HG03064 (cell line): ENCODE measurements at regions not wholly inside any gene's neighbourhood (a gene's known extent, or its start where the extent isn't known, plus 50 kb on each side); places are given as distances from the start of the nearest gene placed in this dataset.
"Not testable (repeated sequence)": the region's sequence is repeated elsewhere in the genome, so short reads cannot be mapped to it uniquely, and the experiment has no call there.

ENCODE experiments used
- ATAC-seq: cut with Tn5 transposase; IDR thresholded peaks from one replicate; pipeline ENCODE4 v1.9.1; 2021; ENCODE audit warnings: low read depth; ENCODE audit not compliant: unreplicated experiment

DNA sequence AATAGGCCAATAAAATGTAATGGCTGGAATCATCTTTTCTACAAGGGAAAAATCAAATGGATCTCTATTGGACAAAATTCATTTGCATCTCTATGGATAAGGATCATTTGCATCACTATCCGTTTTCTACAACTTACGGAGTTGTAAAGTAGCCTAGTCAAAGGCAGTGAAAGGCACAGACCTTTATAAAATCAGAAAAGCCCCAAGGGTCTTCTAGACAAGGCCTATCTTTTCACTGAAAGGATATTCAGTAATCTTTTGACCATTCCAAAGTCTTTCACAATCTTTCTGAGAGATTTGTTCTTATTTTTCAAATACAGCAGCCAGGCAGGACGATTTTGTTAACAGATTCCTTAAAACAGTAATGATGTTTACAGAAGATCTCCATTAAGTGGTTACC lies 119.5 kb upstream of the JADE1 start:
- no peak for ATAC-seq

DNA sequence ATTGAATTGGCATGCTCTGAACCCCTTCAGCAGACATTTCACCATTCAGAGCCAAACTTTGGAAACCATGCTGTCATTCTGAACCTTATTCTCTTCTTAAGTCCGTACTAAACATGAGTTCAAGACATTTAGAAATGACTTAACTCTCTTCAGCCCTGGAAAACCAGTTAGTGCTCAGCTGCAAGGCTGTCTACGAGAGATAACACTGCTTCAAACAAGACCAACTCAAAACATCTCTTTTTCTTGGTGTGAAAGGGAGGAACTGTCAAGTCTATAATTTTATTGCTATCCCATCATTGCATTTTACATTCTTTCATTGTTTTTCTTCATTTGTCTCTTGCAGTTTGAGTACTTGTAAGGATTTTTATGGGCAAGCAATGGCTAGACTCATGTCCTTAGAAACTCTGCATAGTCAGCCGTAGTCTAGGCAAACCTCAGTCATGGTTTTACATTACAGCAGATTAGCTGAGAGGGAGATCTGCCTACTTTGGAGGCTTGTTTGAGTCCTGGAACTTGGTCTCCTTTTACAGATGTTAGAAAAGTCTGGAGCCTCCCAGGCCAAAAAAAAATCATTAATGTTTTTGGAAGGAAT lies 120.6 kb upstream of the JADE1 start:
- no peak for ATAC-seq

DNA sequence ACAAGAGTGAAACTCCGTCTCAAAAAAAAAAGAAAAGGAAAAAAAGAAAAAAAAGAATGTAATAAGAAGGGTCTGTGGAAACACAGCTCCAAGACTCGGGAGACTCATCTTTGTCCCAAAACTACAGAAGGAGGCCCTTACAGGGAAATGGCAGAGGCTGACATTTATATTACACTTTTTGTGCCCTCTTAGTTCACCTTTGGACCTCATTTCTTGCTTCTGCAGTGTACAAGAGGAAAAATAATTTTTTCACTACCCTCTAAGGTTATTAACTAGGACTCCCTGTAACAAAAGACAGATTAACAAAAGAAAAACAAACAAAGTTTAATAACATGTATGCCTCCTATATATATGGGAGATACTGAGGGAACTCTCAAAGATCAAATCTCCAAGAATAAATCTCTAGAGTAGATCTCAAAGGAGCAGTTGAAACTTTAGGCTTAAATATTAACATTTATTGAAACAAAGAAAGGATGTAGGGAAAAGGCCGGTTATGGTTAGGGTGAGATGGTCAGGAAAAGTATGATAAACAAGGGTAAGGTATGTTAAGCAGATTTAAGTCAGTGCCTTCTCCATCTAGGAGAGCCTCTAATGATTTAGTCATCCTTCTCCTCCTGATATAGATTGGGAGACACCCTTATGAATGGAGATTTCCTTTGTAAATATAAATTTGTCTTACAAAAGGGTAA lies 121.3 kb upstream of the JADE1 start:
- ATAC-seq: no peak

DNA sequence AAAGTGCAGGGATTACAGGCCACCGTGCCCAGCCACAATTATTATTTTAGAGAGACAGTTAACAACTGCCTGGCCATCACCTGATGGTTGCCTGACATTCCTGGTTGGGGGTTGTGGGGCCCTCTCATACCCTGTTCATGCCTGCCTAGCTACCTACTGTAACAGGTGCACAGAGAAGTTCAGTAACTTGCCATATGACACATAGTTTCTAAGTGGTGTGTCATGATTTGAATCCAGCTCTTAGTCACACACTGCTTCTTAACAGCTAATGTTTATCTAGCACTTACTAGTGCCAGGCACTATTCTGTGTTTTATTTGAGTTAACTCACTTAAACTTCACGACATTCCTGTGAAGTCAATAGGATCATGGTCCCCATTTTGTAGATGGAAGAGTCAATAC lies 122.7 kb upstream of the JADE1 start:
- no peak for ATAC-seq

DNA sequence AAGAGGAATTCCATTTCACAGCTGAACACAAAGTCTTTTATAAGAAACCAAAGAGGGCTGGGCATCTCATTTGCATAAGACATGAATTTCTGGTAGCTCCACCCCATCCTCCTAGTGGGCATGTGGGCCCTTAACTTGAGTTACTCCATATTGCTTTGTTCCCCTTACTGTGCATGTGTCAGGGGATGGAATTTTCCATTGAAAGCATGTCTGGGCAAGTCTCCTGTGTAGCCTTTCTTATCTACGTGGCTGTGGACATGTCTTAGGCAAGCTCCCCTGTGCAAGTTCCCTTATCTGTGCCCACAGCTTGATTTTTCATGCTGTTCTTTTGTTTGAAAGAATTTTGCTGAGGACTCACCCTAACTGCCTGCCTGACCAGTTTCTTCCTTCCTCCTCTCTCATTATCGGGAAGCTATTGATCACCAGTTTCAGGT lies 123.5 kb upstream of the JADE1 start:
- ATAC-seq: no peak

DNA sequence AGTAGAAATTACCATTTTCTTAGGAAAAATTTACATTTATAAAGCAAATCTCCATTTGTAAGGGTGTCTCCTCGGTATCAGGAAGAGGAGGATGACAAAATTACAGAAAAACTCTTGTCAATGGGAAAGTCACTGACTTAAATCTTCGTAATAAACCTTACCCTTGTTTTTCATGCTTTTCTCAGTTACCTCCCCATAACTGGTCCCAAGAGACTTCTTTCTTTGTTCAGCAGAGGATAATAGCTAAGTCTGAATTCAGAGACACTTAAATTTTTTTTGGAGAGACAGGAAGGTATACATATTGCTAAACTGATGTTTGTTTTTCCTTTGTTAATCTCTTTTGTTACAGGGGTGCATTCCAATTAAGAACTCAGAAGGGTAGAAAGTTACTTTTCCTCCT lies 125.5 kb upstream of the JADE1 start:
- ATAC-seq: no peak

DNA sequence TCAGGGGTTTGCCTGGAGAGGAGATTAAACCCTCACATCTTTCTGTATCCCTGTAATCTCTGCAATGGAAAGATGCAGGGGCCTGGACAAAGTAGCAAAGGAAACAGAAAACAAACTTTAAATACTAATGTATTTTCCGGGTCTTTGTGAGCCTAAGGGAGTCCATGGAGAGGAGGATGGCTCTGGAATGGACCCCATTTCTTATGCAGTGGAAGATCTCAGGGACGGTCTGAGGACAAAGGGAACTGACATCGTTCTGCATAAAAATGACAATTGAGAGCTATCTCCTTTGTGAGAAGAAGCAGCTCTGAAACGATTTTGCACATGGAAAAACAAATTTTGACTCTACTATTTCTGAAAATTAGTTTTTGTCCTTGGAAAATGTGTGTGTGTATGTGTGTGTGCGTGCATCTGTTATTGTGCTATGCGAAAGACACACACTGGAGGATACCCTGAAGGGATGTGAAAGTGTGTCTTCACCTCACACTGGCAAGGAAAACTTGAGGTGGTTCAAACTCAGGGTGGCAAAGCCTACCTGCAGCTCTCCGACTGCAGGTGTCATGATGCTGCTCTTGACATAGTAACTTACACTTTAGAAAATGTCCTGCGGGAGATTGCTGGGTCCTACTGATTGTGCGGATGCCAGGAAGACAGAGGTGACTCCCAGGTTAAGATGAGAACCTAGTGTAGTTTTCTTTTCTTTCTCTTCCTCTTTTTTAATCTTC lies 126.4 kb upstream of the JADE1 start:
- no peak for ATAC-seq

DNA sequence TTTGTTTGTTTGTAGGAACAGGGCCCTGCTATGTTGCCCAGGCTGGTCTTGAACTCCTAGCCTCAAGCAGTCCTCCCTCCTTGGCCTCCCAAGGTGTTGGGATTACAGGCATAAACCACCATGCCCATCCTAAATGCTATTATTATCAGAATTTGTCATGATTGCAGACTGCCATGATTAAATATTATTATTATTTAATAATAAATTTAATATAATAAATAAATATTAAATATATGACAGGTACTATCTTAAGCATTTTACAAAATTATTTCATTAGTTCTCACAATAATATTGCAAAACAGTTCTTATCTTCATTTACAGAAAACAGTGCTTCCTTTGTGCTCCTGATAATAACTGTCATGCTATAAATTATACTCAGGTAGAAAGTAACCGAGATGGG lies 133.4 kb upstream of the JADE1 start:
- ATAC-seq: no peak

DNA sequence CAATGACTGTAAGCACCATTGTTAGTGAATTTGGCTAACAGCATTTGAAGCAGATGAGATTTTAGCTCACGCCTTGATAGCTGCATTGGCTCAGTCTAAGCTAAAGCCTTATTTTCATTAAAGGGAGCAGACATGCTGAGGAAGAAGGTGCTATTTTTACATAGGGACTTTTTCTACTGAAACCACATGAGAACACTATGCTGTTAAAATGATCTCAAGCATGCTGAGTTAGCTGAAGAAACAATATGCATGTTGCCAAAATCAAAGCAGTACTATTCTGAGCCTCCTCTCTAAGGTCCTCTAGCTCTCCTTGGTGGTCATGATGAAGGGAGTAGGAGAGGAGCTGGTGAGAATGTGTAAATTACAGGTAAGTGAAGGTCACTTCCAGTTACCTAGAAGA lies 134.4 kb upstream of the JADE1 start:
- peak; percentile 97 for ATAC-seq

DNA sequence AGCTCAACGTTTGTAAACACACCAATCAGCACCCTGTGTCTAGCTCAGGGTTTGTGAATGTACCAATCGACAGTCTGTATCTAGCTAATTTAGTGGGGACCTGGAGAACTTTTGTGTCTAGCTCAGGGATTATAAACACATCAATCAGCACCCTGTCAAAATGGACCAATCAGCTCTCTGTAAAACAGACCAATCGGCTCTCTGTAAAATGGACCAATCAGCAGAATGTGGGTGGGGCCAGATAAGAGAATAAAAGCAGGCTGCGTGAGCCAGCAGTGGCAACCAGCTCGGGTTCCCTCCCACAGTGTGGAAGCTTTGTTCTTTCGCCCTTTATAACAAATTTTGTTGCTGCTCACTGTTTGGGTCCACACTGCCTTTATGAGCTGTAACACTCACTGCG lies 136.3 kb upstream of the JADE1 start:
- ATAC-seq: not testable (repeated sequence)

DNA sequence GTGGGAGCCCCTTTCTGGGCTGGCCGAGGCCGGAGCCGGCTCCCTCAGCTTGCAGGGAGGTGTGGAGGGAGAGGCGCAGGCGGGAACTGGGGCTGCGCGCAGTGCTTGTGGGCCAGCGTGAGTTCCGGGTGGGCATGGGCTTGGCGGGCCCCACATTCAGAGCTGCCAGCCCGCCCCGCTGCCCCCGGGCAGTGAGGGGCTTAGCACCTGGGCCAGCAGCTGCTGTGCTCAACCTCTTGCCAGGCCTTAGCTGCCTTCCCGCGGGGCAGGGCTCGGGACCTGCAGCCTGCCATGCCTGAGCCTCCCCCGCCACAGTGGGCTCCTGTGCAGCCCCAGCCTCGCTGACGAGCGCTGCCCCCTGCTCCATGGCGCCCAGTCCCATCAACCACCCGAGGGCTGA lies 136.9 kb upstream of the JADE1 start:
- not testable (repeated sequence) for ATAC-seq

DNA sequence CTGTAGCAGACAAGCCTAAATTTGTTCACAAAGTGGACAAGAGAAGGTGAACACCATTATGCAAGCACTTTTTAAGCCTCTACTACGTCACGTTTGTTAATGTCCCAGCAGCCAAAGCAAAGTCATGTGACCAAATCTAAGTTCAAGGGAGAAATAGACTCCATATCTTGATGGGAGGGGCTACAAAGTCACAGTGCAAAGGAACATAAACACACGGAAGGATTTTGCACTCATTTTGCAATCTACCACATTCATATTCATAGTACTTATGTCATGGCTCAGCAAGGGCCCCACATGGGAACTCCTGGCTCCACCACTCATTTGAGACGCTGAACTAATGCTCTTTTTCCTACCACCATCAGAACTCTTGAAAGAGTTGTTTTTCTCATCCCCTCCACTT lies 139.0 kb upstream of the JADE1 start:
- ATAC-seq: no peak

DNA sequence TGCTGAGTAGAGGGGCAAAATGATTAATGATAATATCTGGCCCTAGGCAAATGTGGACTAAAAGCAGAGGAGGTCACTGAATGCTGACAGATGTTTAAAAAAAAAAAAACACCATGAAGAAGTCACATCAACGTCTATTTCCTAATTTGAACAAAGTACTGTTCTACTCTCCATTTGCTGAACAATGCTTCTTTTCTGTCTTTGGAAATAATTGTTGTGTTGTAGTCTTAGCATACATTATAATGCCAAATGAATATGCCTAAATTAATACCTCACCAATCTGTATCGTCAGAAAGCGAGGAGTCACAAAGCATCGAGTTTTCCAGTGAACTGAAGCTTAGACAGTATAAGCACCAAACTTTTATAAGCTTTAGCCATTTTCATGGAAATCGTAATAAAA lies 140.9 kb upstream of the JADE1 start:
- ATAC-seq: no peak

DNA sequence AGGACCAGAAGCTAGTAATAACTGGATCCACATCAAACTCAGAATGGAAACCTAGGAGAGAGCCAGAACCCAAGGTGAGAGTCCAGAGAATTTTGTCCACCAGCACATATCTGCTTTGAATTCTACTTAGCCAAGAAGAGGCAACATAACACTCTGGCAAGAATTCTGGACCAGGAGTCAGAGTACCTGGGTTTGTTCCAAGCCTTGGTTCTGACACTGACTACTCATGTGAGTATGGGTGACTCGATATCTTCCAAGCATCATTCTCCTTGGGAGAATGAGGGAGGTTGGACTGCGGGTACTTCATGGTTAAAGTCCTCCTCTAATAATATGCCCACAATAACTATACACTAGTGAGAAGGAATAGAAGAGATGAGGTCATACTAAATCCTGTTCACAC lies 144.0 kb upstream of the JADE1 start:
- ATAC-seq: no peak

DNA sequence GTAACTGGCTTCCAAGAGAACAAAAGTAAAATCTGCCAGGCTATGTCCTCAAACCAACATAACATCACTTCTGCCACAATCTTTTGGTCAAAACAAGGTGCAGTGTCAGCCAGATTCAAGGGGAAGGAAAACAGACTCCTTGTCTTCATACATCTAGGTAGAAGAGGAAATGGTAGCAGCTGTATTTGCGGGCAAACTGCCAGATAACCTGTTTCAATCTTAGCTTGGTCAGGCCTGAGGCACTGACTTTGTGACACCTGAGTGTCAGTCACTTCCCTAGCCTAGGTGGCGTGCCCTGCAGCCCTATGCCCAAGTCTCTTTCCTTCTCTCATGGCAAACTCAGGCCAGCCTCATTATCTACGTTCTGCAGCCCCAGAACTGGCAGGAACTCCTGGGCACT lies 146.2 kb upstream of the JADE1 start:
- ATAC-seq: peak; percentile 89

DNA sequence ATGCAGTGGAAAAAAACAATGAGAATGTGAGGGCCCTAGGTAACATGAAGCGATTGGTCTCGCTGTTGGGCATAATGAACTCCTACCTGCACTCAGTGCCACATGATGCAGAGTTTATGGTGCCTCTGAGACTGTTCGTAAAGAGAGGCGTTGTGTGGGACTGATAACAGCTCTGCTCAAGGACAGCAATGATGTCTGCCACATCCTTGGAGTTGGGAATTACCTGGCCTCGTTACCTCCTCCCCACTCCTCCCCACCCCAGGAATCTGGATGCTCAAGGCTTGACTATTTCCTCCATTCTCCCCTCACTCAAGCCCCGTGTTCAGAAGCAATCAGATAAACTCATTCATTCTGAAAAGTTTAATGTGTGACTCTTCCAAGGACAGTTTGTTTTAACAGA lies 148.0 kb upstream of the JADE1 start:
- ATAC-seq: no peak

DNA sequence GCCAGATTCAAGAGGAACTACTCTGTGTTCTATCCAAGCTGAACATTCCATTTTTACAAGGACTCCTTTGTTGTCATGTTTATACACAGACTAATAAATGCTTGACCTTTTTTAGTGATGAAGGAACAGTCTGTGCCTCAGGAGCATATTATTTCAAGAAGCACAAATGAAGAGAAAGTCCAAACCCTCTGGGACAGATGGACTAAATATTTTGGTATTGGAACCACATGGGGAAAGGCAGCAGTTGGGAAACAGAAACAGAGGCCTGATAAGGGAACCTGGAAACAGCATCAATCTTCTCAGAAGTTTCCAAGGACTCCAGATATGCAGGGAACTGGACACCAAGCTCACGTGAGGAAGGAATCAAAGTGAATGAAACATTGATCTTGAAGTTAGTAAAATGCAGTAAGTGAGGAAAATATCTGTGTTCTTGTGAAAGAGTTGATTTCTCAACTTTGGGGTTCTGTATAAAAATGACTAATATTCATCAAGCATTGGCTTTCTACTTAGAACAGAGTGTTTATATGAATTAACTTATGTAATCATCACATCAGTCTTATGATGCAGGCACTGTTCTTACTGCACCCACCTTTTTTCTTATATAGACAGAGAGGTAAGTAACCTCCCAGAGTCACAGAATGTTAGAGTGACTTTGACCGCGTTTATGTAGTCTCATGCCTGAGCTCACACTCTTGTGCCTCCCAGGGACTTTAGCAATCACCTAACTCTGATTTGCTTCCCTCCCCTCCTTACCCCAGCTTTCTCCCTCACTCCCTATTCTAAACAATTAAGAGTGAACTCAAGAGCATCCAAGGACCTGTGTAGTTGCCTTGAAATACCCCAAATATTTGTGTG lies 148.9 kb upstream of the JADE1 start:
- ATAC-seq: no peak

DNA sequence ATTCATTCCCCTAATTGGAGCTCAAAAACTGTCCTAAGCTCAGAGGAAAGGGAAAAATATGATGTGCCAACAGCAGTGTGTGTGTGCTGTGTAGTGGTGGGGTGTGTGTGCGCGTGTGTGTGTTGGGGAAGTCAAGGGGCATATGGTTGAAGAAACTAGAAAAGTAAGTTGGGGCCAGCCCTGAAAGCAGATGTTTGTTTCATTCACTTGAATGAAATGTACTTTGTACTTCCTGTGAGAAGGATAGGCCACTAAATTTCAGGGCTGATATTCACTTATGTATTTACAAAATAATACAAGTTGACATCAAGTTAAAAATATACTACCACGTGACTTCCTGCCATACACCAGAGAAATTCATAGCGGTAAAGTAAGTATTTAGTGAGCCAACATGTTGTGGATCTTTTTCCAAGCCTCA lies 151.3 kb upstream of the JADE1 start:
- no peak for ATAC-seq

DNA sequence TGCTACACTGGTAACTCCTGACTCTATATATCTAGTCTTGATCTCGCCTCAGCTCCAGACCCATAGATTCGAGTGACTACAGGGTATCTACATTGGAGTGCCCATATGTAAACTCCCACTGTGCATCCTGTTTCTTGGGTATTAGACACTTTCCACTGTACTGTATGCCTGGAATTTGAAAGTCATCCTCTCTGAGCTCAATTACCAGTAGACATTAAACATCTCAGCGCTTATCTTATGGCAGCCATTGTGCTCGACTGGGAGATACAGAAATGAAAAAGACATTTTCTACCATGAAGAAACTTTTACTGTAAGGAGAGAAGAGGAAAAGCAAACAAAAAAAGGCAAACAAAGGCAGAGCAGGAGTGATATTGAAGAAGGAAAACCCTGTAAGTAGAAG lies 151.9 kb upstream of the JADE1 start:
- ATAC-seq: no peak

DNA sequence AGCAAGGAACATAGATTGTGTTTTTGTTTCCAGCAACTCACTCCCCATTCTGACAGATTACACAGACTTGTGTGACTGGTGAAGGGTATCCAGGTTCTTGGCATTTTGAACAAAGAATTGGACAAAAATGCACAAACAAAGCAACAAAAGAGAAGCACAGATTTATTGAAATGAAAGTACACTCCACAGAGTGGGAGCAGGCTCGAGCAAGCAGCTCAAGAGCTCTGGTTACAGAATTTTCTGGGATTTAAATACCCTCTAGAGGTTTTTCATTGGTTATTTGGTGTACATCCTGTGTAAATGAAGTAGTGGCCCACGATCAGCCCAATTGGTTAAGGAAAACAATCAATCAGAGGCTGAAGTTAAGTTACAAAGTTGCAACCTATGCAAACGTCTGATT lies 155.0 kb upstream of the JADE1 start:
- ATAC-seq: no peak
